ENCODE measurements at regions not wholly inside any gene's neighbourhood (a gene's known extent, or its start where the extent isn't known, plus 50 kb on each side); places are given as distances from the start of the nearest gene placed in this dataset.

DNA sequence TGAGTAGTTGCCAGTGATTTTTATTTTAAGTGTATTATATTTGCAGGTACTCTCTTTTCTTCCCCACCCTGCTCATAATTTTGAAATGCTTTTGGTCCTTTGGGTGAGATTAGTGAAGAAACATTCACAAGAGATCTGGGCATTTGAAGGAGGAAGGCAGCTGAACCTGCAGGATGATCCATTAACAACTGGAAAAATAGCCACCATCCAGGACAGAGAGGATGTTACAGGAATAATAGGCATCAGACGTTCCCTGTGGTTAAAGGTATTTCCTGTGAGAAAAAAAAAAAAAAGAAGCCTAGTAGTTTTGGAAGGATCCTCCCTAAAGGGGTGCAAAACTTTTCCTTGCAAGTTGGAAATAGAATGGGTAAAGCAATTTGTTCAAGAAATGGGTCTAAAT, 145.3 kb downstream of the SLC38A4 start:
- BruUV-seq (replicated peaks), result no TSS peak
- POLR2A ChIA-PET, result no interaction called here
- intact Hi-C loops (cut with micrococcal nuclease), result no loop called here

More for the DNA sequence above, 145.3 kb downstream of the SLC38A4 start:
- Histone ChIP-seq H3K36me3 (ENCODE audit: control insufficient read depth in 1 of 2, insufficient read depth in 2 of 2, low read length in 2 of 2) (no peaks in the 10 kb centered on the region), H3K9me2 (ENCODE audit: insufficient read depth) (no peaks in the 10 kb centered on the region), H2AFZ (ENCODE audit: low read depth, low read length, poor library complexity, severe bottlenecking) (no peak overlapping the region), H3K9ac (ENCODE audit: low read length) (no peak overlapping the region), H4K20me1 (ENCODE audit: insufficient read depth) (no peaks in the 10 kb centered on the region), H3K4me3 (replicated peaks in 1 of 2; ENCODE audit: low read depth in 1 of 2, low read length in 2 of 2) (no peak overlapping the region), H3K4me1 (ENCODE audit: control insufficient read depth in 1 of 2, insufficient read depth in 2 of 2, low read length in 2 of 2) (peaks cover 22 to 26% of the 10 kb centered on the region in 2 experiments), H3K4me2 (ENCODE audit: low read length) (no peak overlapping the region), H3K27ac (ENCODE audit: low read depth, low read length) (no peak overlapping the region), H3K27me3 (ENCODE audit: insufficient read depth, low read length) (no peaks in the 10 kb centered on the region), H3K9me3 (ENCODE audit: control insufficient read depth in 1 of 2, insufficient read depth in 1 of 2, low read depth in 1 of 2, low read length in 2 of 2) (peaks cover 3 to 6% of the 10 kb centered on the region in 2 experiments; a peak in 1 of 4 replicates), H3K79me2 (ENCODE audit: insufficient read depth, low read length) (no peaks in the 10 kb centered on the region)
- no peak for DNase-seq (ENCODE audit: low read depth, low spot score)
- ChIA-PET RAD21 (ENCODE audit: low non-redundant PET in 1 of 2, low total read pairs in 2 of 2, uncharacterized antibody in 2 of 2, unreplicated experiment in 2 of 2) (no interaction called here), CTCF (no interaction called here)
- TF ChIP-seq EGR1 (IDR thresholded peaks at IDR 0.05; ENCODE audit: low read depth) (no peak), ZBTB33 (IDR thresholded peaks at IDR 0.05; ENCODE audit: extremely low read depth, insufficient replicate concordance, low read length) (no peak), ZFX (IDR thresholded peaks at IDR 0.05) (no peak), SIN3A (IDR thresholded peaks at IDR 0.05; ENCODE audit: low read depth) (no peak), YY1 (IDR thresholded peaks at IDR 0.05; ENCODE audit: extremely low read depth, insufficient replicate concordance, low read depth, low read length) (no peak), JUND (IDR thresholded peaks at IDR 0.05) (no peak), EZH2phosphoT487 (IDR thresholded peaks at IDR 0.05; ENCODE audit: borderline replicate concordance) (no peak)
- TF ChIP-seq, protein P1, sequence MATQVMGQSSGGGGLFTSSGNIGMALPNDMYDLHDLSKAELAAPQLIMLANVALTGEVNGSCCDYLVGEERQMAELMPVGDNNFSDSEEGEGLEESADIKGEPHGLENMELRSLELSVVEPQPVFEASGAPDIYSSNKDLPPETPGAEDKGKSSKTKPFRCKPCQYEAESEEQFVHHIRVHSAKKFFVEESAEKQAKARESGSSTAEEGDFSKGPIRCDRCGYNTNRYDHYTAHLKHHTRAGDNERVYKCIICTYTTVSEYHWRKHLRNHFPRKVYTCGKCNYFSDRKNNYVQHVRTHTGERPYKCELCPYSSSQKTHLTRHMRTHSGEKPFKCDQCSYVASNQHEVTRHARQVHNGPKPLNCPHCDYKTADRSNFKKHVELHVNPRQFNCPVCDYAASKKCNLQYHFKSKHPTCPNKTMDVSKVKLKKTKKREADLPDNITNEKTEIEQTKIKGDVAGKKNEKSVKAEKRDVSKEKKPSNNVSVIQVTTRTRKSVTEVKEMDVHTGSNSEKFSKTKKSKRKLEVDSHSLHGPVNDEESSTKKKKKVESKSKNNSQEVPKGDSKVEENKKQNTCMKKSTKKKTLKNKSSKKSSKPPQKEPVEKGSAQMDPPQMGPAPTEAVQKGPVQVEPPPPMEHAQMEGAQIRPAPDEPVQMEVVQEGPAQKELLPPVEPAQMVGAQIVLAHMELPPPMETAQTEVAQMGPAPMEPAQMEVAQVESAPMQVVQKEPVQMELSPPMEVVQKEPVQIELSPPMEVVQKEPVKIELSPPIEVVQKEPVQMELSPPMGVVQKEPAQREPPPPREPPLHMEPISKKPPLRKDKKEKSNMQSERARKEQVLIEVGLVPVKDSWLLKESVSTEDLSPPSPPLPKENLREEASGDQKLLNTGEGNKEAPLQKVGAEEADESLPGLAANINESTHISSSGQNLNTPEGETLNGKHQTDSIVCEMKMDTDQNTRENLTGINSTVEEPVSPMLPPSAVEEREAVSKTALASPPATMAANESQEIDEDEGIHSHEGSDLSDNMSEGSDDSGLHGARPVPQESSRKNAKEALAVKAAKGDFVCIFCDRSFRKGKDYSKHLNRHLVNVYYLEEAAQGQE (IDR thresholded peaks at IDR 0.05; ENCODE audit: low read depth), result no peak
- TF ChIP-seq, protein P2, sequence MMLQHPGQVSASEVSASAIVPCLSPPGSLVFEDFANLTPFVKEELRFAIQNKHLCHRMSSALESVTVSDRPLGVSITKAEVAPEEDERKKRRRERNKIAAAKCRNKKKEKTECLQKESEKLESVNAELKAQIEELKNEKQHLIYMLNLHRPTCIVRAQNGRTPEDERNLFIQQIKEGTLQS (IDR thresholded peaks at IDR 0.05), result no peak
- ATAC-seq, result no peak

Measured in HCT116 (cell line).